ENCODE measurements at regions not wholly inside any gene's neighbourhood (a gene's known extent, or its start where the extent isn't known, plus 50 kb on each side); places are given as distances from the start of the nearest gene placed in this dataset.

- H3K36me3 ChIP-seq (ENCODE audit: control insufficient read depth, insufficient read depth, low read length), result no peaks in the 10 kb centered on the region
- ChIA-PET CTCF (no interaction called here), POLR2A (ENCODE audit: unreplicated experiment) (no interaction called here)
- H3K9me1 ChIP-seq (ENCODE audit: insufficient read depth, low read length), result no peaks in the 10 kb centered on the region
- no TSS peak for BruUV-seq (replicated peaks)
- H3K14ac ChIP-seq (replicated peaks; ENCODE audit: low read depth, low read length), result no peak overlapping the region
- H3K4me3 ChIP-seq (ENCODE audit: insufficient read depth, low read depth, low read length), result no peak overlapping the region
- H4K8ac ChIP-seq (ENCODE audit: low read depth in 2 of 2, low read length in 2 of 2), result no peak overlapping the region
- H4K5ac ChIP-seq (ENCODE audit: low read depth, low read length), result no peak overlapping the region
- H2BK120ac ChIP-seq (ENCODE audit: low read depth, low read length), result no peak overlapping the region
- H2BK15ac ChIP-seq (ENCODE audit: low read depth, low read length), result no peak overlapping the region
- ATAC-seq (ENCODE audit: low read depth) (no peak), DNase-seq (no peak)
- intact Hi-C loops (cut with micrococcal nuclease), result no loop called here
- no peak overlapping the region for H2AFZ ChIP-seq (replicated peaks; ENCODE audit: low read length, poor library complexity)
- no CpG with 5 or more reads among the region's 4 CpGs for WGBS, 2 experiments (ENCODE audit: extremely low coverage in 2 of 2, insufficient read length in 1 of 2)
- H3K27ac ChIP-seq (ENCODE audit: insufficient read depth, low read length), result no peak overlapping the region
- H4K91ac ChIP-seq (ENCODE audit: insufficient read depth, low read depth, low read length), result no peak overlapping the region
- no peak overlapping the region for H3K4ac ChIP-seq (ENCODE audit: low read depth, low read length)
- H3K4me1 ChIP-seq (ENCODE audit: control insufficient read depth, insufficient read depth, low read length), result no peaks in the 10 kb centered on the region
- no peak for TF ChIP-seq USF2 (IDR thresholded peaks at IDR 0.05; ENCODE audit: low read depth, low read length)
- TF ChIP-seq MAFK (IDR thresholded peaks at IDR 0.05; ENCODE audit: low read depth, low read length), result no peak
- no peak for TF ChIP-seq ELK1 (IDR thresholded peaks at IDR 0.05; ENCODE audit: borderline replicate concordance, low read depth, low read length)
- TF ChIP-seq MXI1 (IDR thresholded peaks at IDR 0.05; ENCODE audit: borderline replicate concordance, low read depth, low read length), result no peak
- TF ChIP-seq CHD1 (IDR thresholded peaks at IDR 0.05; ENCODE audit: low read depth, low read length), result no peak
- no peak for TF ChIP-seq CEBPB (IDR thresholded peaks at IDR 0.05; ENCODE audit: low read depth, low read length)
- no peak for TF ChIP-seq BHLHE40 (IDR thresholded peaks at IDR 0.05; ENCODE audit: low read depth, low read length)
- no peak for TF ChIP-seq CTCF (conservative IDR thresholded peaks at IDR 0.05; ENCODE audit: low read depth, low read length)
- no peak for TF ChIP-seq SMC3 (IDR thresholded peaks at IDR 0.05; ENCODE audit: low read depth, low read length)
- TF ChIP-seq FOS (IDR thresholded peaks at IDR 0.05; ENCODE audit: low read depth, low read length), result no peak
- no peak for TF ChIP-seq NFE2L2 (IDR thresholded peaks at IDR 0.05; ENCODE audit: low read depth, low read length)
- TF ChIP-seq POLR2A (IDR thresholded peaks at IDR 0.05; ENCODE audit: low read depth, low read length), result no peak
- in situ Hi-C loops (cut with MboI; ENCODE audit: low sequenced_read_pairs), result no loop called here
- H2AK9ac ChIP-seq (replicated peaks; ENCODE audit: low read depth, low read length, poor library complexity), result no peak overlapping the region
- no peaks in the 10 kb centered on the region for H3K79me1 ChIP-seq (ENCODE audit: low read depth in 1 of 2, low read length in 2 of 2)
- no peak overlapping the region for H3K4me2 ChIP-seq (ENCODE audit: low read depth, low read length)
- no peaks in the 10 kb centered on the region for H4K20me1 ChIP-seq (ENCODE audit: insufficient read depth, low read length)
- no peak overlapping the region for H2AK5ac ChIP-seq (ENCODE audit: low read depth, low read length)
- H3K9ac ChIP-seq (ENCODE audit: low read depth, low read length), result no peak overlapping the region
- dilution Hi-C loops (cut with HindIII; ENCODE audit: low sequenced_read_pairs, unreplicated experiment), result no loop called here
- H3K27me3 ChIP-seq (ENCODE audit: control insufficient read depth, insufficient read depth, low read length), result no peaks in the 10 kb centered on the region
- H3K9me3 ChIP-seq (ENCODE audit: control insufficient read depth, insufficient read depth, low read length), result no peaks in the 10 kb centered on the region
- H3K18ac ChIP-seq (ENCODE audit: low read depth, low read length), result no peak overlapping the region
- no peak overlapping the region for H3K56ac ChIP-seq (ENCODE audit: extremely low read depth, insufficient read depth, low read length)
- H2BK5ac ChIP-seq (ENCODE audit: low read depth, low read length, poor library complexity, severe bottlenecking), result no peak overlapping the region
- no peak overlapping the region for H3K23ac ChIP-seq (ENCODE audit: low read depth, low read length)
- H2BK20ac ChIP-seq (ENCODE audit: low read depth, low read length), result no peak overlapping the region
These were observed 95.4 kb upstream of the ENPP6 start for GRCh38 chr4:184313058-184313581.

Measured in IMR-90 (cell line).